ENCODE measurements at regions not wholly inside any gene's neighbourhood (a gene's known extent, or its start where the extent isn't known, plus 50 kb on each side); places are given as distances from the start of the nearest gene placed in this dataset.

DNA sequence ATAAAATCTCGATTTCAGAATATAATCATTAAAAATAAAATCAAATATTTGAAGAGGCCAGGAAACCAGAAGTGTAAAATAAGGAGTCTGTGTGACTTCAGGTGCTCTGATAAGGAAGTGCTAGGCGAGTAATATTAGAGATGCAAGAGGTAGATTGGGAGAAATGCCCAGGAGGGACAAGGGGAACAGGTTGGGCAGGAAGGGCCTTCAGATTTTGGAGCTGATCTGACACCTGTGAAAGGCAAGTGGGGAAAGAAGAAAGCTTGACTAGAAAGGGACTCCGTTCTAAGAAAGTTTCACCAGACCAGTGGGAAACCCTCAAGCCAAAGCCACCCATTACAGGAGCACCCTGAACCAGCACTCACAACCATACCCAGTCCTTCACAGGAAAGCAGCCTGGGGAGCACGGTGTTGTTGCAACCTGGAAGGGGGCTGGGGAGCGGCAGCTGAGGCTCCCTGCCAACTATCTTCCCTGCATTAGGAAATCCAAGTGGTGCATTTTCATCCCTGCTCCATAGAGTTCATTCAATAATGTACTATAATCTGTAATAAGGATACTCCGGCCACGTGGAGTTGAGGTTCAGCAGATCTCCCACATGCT, 57.5 kb upstream of the GREB1L start:
- DNase-seq (no peak), ATAC-seq (no peak)
- Histone ChIP-seq H3K4me1 (ENCODE audit: control insufficient read depth, insufficient read depth, low read length) (no peaks in the 10 kb centered on the region), H3K27me3 (ENCODE audit: control insufficient read depth, insufficient read depth) (no peaks in the 10 kb centered on the region), H3K4me3 (ENCODE audit: low read length) (no peak overlapping the region), H3K9me3 (ENCODE audit: control insufficient read depth, low read length) (no peaks in the 10 kb centered on the region), H3K27ac (ENCODE audit: low read length) (no peak overlapping the region)
- 73% methylated on average over 7 of the region's 7 CpGs for WGBS
- intact Hi-C loops (cut with DNase I): no loop called here

DNA sequence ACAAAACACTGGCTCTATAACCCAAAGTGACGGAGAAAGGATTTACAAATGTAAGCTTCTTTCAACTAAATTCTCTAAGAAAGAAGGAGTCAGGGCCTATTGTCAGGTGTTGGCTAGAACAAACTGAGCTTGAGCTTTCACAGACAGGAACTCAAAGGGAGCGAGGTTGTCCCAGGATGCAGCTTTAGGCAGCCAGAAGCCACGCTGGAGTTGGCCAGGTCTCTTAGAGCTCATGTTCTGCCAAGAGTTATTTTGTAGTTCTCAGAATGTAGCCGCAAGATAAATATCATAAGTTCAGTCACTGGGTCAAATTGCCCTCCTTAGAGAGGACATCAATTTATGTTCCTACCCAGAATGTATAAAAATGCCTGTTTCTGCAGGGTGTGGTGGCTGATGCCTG, 54.1 kb upstream of the GREB1L start:
- Histone ChIP-seq H3K27me3 (ENCODE audit: control insufficient read depth, insufficient read depth) (no peaks in the 10 kb centered on the region), H3K9me3 (ENCODE audit: control insufficient read depth, low read length) (no peaks in the 10 kb centered on the region), H3K27ac (ENCODE audit: low read length) (no peak overlapping the region), H3K4me1 (ENCODE audit: control insufficient read depth, insufficient read depth, low read length) (no peaks in the 10 kb centered on the region), H3K4me3 (ENCODE audit: low read length) (no peak overlapping the region)
- 55% methylated on average over 4 of the region's 4 CpGs for WGBS
- DNase-seq (no peak), ATAC-seq (no peak)
- intact Hi-C loops (cut with DNase I): no loop called here

DNA sequence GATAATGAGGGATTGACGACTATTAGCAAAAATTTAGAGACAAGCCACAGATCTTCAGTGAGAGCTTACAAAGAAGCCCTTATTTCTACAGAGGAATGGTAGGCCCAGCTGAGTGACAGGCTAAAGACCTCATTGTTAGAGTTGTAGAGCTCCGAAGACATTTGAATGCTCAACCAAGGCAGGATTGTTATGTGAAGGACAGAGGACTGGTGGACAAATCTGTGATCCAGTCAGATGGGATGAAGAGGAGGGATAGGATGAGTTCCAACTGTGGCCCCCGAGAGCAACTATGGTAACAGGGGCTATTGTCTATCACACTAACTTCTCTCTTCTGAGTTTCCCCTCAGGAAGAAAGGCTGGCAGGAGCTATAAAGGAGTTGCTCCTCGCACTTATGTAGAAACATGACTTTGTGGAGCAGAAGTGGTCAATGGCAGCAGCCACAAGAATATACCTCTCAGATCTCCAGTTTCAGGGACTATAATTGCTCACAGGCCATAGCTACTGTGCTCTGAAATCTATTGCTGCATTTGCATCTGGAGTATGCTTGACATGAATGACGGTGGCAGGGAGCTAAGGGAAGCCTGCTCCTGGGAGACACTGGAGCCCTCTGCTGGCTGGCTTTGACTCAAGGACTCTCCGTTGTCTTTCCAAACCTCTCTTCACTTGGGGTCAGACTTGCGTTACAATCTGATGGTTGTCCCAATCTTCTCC, 50.3 kb upstream of the GREB1L start:
- no peaks in the 10 kb centered on the region for H3K9me3 ChIP-seq (ENCODE audit: control insufficient read depth, low read length)
- intact Hi-C loops (cut with DNase I): loop anchor here in 2 of 4 donors (5.0 to 10.0 kb wide), 2 partner anchors 251 to 413 kb away; partner anchors contain the start of gene ESCO1 (in 1 of the 2)
- peak in 2 of 3 donors; percentile 32 to 74 for DNase-seq
- peak; percentile 61 to 70 for ATAC-seq
- 46% methylated on average over 7 of the region's 7 CpGs for WGBS
- no peak overlapping the region for H3K4me3 ChIP-seq (ENCODE audit: low read length)
- H3K27me3 ChIP-seq (ENCODE audit: control insufficient read depth, insufficient read depth): no peaks in the 10 kb centered on the region
- H3K4me1 ChIP-seq (ENCODE audit: control insufficient read depth, insufficient read depth, low read length): no peaks in the 10 kb centered on the region
- no peak overlapping the region for H3K27ac ChIP-seq (ENCODE audit: low read length)
